Upper lobe of right lung (tissue), 1 donor: ENCODE measurements at regions not wholly inside any gene's neighbourhood (a gene's known extent, or its start where the extent isn't known, plus 50 kb on each side); places are given as distances from the start of the nearest gene placed in this dataset.
A peak's percentile ranks its signal among the peaks of the same experiment; 100 is the strongest.

Experiments
- ATAC-seq: fragments of 200-7000 bp; cut with Tn5 transposase; one replicate; pipeline ENCODE4 v1.9.1; 2020; ENCODE audit warnings: mild to moderate bottlenecking, moderate library complexity
- DNase-seq: peaks from one replicate; pipeline ENCODE4 v3.0.0-alpha.2; 2020
- H3K27ac ChIP-seq: fragments of 200-600 bp; one replicate; pipeline ENCODE4 v1.8.0; 2022
- H3K27me3 ChIP-seq: fragments of 200-600 bp; one replicate; pipeline ENCODE4 v1.8.0; 2022; ENCODE audit warnings: mild to moderate bottlenecking
- H3K36me3 ChIP-seq: fragments of 200-600 bp; one replicate; pipeline ENCODE4 v1.8.0; 2022
- H3K4me1 ChIP-seq: fragments of 200-600 bp; one replicate; pipeline ENCODE4 v1.8.0; 2022
- H3K4me3 ChIP-seq: fragments of 200-600 bp; one replicate; pipeline ENCODE4 v1.8.0; 2022; ENCODE audit warnings: mild to moderate bottlenecking
- H3K9me3 ChIP-seq: fragments of 200-600 bp; one replicate; pipeline ENCODE4 v1.8.0; 2022
- CTCF ChIP-seq: fragments of 200-600 bp; IDR thresholded peaks from one replicate; pipeline ENCODE4 v1.8.0; 2022; ENCODE audit warnings: antibody characterized with exemption
- intact Hi-C: fragments of 100-400 bp; cut with DNase I; formaldehyde crosslinking; loops from one replicate; pipeline ENCODE4 v1.11.0; 2022
- donor health status: DM: no; HTN: yes; CAD: no; lungs with severe emphysema.

DNA sequence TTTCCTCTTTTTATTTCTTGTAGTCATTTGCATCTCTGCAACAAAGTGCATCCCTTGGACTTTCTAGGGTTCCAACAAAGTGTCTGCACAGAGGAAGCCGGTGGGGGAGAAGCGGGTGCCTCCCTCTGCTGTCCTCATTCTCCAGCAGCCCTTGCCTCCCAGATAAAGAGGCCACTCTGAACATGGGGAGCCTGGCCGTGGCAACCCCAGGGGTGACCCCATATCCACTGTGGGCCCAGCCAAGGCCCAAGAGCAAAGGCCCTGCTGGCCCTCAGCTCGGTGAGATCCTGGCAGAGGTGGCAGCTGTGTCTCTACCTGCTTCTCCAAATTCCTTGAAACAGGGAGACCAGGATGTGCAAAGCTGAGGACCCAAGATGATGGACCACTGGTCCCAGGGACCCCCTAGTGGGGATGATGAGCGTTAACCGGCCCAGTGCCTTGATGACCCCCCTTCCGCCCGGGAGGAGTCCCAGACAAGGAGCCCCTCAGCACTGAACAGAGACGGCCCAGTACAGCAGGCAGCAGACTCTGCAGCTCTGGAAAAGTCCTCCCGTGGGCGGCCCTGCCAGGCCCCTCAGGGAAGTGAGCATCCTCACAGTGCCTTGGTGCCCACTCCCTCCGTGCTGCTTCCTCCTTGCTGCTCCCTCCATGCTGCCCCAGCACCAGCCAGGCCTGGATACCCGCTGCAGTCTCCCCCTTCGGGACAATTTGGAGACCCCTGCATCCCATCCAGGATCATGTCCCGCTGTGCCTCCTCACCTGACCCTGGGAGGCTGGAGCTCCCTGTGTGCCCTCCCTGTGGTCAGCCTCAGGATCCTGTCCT lies 62.5 kb downstream of the MRPL36 start:
- Histone ChIP-seq H3K36me3 (no peaks in the 10 kb centered on the region), H3K9me3 (peaks cover 4% of the 10 kb centered on the region), H3K27me3 (peaks cover 14% of the 10 kb centered on the region), H3K4me1 (no peaks in the 10 kb centered on the region), H3K4me3 (no peak overlapping the region), H3K27ac (no peak overlapping the region)
- DNase-seq (peak; percentile 57), ATAC-seq (no peak)
- intact Hi-C loops = no loop called here
- no peak for TF ChIP-seq CTCF

DNA sequence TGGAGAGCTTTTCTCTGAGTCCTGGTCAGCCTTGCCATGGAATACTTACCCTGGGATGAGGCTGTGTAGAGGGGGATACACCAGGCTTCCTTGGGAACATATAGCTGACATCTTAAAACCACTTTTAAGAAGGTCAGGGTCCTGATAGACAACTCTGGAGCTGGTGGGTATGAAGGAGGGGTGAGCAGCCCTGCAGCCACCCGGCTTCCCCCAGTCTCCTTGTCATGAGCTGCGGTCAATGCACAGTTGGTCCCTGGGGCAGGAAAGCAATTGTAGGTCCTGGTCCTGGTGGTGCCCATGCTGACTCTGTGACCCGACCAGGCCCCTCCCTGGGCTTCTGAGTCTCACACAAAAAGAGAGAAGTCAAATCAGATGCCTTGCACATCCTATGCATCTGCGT lies 63.6 kb downstream of the MRPL36 start:
- Histone ChIP-seq H3K9me3 (peaks cover 4% of the 10 kb centered on the region), H3K27ac (no peak overlapping the region), H3K4me3 (no peak overlapping the region), H3K4me1 (no peaks in the 10 kb centered on the region), H3K36me3 (no peaks in the 10 kb centered on the region), H3K27me3 (peaks cover 14% of the 10 kb centered on the region)
- TF ChIP-seq CTCF = no peak
- intact Hi-C loops = no loop called here
- DNase-seq = no peak
- no peak for ATAC-seq

DNA sequence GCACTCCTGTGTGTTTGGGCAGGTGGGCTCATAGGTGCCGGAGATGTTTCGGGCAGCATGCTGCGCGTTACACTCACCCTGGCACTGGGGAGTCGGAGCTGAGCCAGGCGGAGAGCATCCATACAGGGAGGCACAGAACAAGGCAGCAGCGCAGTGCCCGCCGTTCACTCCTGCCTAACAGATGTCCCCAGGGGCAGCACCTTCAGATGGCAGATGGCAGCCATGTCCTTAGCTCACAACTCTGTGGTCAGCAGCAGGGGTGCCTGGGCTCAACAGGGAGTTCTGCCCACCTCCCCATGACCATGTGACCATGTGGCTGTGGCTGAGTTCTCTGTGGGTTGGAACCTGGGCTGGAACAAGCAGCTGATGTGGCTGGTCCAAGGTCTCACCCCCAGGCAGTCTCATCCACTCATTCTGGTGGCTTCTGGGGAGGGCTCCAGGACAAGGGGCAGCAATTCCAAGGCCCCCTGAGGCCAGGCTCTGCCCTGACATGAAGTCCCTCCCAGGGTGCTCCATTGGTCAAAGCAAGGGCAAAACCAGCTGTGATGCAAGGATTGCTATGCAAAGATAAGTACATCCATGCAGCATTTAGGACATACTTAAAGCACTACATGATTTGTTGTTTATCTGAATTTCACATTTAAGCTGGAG lies 64.2 kb downstream of the MRPL36 start:
- no peak for DNase-seq
- intact Hi-C loops = no loop called here
- no peak overlapping the region for H3K4me3 ChIP-seq
- peaks cover 4% of the 10 kb centered on the region for H3K9me3 ChIP-seq
- H3K36me3 ChIP-seq = no peaks in the 10 kb centered on the region
- no peaks in the 10 kb centered on the region for H3K4me1 ChIP-seq
- ATAC-seq = no peak
- peaks cover 14% of the 10 kb centered on the region for H3K27me3 ChIP-seq
- no peak overlapping the region for H3K27ac ChIP-seq
- TF ChIP-seq CTCF = no peak

- DNase-seq (peak; percentile 42), ATAC-seq (no peak)
- Histone ChIP-seq H3K27ac (no peak overlapping the region), H3K27me3 (peaks cover 14% of the 10 kb centered on the region), H3K4me1 (no peaks in the 10 kb centered on the region), H3K9me3 (peaks cover 2% of the 10 kb centered on the region), H3K4me3 (no peak overlapping the region), H3K36me3 (no peaks in the 10 kb centered on the region)
- intact Hi-C loops = no loop called here
- TF ChIP-seq CTCF = no peak
These were observed 64.7 kb downstream of the MRPL36 start for GRCh38 chr5:1734908-1735289.

GRCh38 chr5:1734271-1734907 lies 65.2 kb downstream of the MRPL36 start:
- Histone ChIP-seq H3K27ac (no peak overlapping the region), H3K4me1 (no peaks in the 10 kb centered on the region), H3K27me3 (peaks cover 14% of the 10 kb centered on the region), H3K4me3 (no peak overlapping the region), H3K9me3 (no peaks in the 10 kb centered on the region), H3K36me3 (no peaks in the 10 kb centered on the region)
- DNase-seq = peak; percentile 57
- intact Hi-C loops = no loop called here
- no peak for TF ChIP-seq CTCF
- no peak for ATAC-seq
